ENCODE measurements at regions not wholly inside any gene's neighbourhood (a gene's known extent, or its start where the extent isn't known, plus 50 kb on each side); places are given as distances from the start of the nearest gene placed in this dataset.

DNA sequence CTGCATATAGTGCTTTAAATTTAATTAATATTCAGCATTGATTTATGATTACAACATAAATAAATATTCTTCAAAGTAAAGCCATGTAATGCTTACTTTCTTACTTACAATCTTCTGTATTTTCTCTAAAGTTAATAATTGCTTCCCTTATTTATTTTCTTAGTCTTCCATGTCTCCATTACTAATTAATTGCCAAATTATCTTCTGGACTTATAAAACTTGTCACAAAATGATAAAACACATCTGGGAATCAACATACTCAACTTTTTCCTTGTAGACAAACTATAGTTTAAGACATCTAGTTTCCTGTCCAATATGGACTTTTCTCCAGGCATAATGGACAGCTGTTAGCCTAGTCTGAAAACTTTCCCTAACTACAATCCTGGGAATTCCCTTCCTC, 466.6 kb downstream of the FLRT2 start:
- intact Hi-C loops (cut with micrococcal nuclease; ENCODE audit: unreplicated experiment), result no loop called here
- no peak for DNase-seq
- no peaks in the 10 kb centered on the region for H3K27me3 Mint-ChIP-seq (ENCODE audit: unreplicated experiment)
- H3K4me3 Mint-ChIP-seq (ENCODE audit: low read depth, unreplicated experiment), result no peak overlapping the region
- H3K27ac Mint-ChIP-seq (ENCODE audit: unreplicated experiment), result no peak overlapping the region
- TF ChIP-seq, protein P1, sequence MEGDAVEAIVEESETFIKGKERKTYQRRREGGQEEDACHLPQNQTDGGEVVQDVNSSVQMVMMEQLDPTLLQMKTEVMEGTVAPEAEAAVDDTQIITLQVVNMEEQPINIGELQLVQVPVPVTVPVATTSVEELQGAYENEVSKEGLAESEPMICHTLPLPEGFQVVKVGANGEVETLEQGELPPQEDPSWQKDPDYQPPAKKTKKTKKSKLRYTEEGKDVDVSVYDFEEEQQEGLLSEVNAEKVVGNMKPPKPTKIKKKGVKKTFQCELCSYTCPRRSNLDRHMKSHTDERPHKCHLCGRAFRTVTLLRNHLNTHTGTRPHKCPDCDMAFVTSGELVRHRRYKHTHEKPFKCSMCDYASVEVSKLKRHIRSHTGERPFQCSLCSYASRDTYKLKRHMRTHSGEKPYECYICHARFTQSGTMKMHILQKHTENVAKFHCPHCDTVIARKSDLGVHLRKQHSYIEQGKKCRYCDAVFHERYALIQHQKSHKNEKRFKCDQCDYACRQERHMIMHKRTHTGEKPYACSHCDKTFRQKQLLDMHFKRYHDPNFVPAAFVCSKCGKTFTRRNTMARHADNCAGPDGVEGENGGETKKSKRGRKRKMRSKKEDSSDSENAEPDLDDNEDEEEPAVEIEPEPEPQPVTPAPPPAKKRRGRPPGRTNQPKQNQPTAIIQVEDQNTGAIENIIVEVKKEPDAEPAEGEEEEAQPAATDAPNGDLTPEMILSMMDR (IDR thresholded peaks at IDR 0.05; ENCODE audit: unreplicated experiment), result no peak
- no peaks in the 10 kb centered on the region for H3K4me1 Mint-ChIP-seq (ENCODE audit: low read depth, unreplicated experiment)
- CTCF ChIA-PET, result no interaction called here
- peaks cover 7% of the 10 kb centered on the region for H3K9me3 Mint-ChIP-seq (ENCODE audit: low read depth, unreplicated experiment)
- no peaks in the 10 kb centered on the region for H3K36me3 Mint-ChIP-seq (ENCODE audit: insufficient read depth, unreplicated experiment)
- BruUV-seq (replicated peaks), result no TSS peak

DNA sequence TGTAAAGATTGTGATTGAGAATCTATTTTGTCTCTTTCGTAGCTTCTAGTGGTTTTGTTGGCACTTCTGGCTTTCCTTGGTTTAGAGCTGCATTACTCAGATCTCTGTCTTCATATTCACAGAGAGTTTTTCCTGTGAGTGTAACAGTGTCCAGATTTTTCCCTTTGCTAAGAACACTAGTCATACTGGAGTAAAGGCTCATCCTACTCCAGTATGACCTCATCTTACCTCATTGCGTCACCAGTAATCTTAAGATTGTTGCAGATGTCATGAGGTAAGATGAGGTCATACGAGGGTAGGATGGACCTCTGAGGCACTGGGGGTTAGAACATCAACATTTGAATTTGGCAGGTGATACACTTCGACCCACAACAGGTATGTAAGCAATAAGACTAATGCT, 461.2 kb downstream of the FLRT2 start:
- Mint-ChIP-seq H3K27ac (ENCODE audit: unreplicated experiment) (no peak overlapping the region), H3K4me3 (ENCODE audit: low read depth, unreplicated experiment) (no peak overlapping the region), H3K27me3 (ENCODE audit: unreplicated experiment) (no peaks in the 10 kb centered on the region), H3K4me1 (ENCODE audit: low read depth, unreplicated experiment) (no peaks in the 10 kb centered on the region), H3K9me3 (ENCODE audit: low read depth, unreplicated experiment) (peaks cover 12% of the 10 kb centered on the region), H3K36me3 (ENCODE audit: insufficient read depth, unreplicated experiment) (no peaks in the 10 kb centered on the region)
- BruUV-seq (replicated peaks), result no TSS peak
- DNase-seq, result no peak
- intact Hi-C loops (cut with micrococcal nuclease; ENCODE audit: unreplicated experiment), result no loop called here
- TF ChIP-seq, protein P1 (IDR thresholded peaks at IDR 0.05; ENCODE audit: unreplicated experiment), result no peak
- CTCF ChIA-PET, result no interaction called here

DNA sequence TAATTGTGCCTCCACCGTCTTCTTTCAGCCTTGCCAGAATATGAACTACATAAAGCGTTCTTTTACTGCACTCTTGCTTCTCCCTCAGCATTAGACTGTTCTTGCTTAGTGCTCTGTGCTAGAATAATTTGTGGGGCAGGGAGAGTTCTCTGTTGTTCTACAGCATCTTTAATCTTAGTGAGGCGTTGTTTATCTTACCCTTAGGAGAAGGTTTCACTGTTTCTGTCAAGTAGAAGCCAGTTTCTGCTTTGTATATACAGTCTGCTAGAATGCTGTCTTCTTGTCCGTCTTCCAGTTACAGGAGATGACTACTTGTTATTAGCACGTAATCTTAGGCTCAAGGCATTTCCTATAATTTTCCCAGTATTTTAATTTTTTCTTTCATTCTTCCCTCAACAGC, 458.0 kb downstream of the FLRT2 start:
- DNase-seq, result no peak

DNA sequence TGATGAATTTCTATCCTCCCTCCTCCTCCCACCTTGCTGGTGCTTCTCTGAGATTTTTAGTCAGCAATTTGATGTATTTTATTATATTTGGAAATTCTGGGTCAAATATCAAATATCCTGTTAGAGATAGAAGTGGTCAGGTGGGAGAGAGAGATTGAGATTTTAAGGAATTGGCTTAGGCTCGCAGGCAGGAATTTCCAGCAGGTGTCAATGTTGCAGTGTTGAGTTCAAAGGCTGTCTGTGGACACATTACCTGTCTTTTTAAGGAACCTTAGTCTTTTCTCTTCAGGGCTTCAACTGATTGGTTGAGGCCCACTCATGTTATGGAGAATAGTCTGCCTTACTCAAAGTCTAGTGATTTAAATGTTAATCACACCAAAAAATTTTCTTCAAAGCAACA, 457.3 kb downstream of the FLRT2 start:
- Mint-ChIP-seq H3K27me3 (ENCODE audit: unreplicated experiment) (no peaks in the 10 kb centered on the region), H3K9me3 (ENCODE audit: low read depth, unreplicated experiment) (peaks cover 14% of the 10 kb centered on the region), H3K4me1 (ENCODE audit: low read depth, unreplicated experiment) (no peaks in the 10 kb centered on the region), H3K4me3 (ENCODE audit: low read depth, unreplicated experiment) (no peak overlapping the region), H3K27ac (ENCODE audit: unreplicated experiment) (no peak overlapping the region), H3K36me3 (ENCODE audit: insufficient read depth, unreplicated experiment) (no peaks in the 10 kb centered on the region)
- TF ChIP-seq, protein P1 (IDR thresholded peaks at IDR 0.05; ENCODE audit: unreplicated experiment), result no peak
- intact Hi-C loops (cut with micrococcal nuclease; ENCODE audit: unreplicated experiment), result no loop called here
- BruUV-seq (replicated peaks), result no TSS peak
- CTCF ChIA-PET, result no interaction called here
- no peak for DNase-seq

More for the DNA sequence above, 458.0 kb downstream of the FLRT2 start:
- intact Hi-C loops (cut with micrococcal nuclease; ENCODE audit: unreplicated experiment), result no loop called here
- Mint-ChIP-seq H3K27ac (ENCODE audit: unreplicated experiment) (no peak overlapping the region), H3K36me3 (ENCODE audit: insufficient read depth, unreplicated experiment) (no peaks in the 10 kb centered on the region), H3K27me3 (ENCODE audit: unreplicated experiment) (no peaks in the 10 kb centered on the region), H3K9me3 (ENCODE audit: low read depth, unreplicated experiment) (peaks cover 14% of the 10 kb centered on the region), H3K4me1 (ENCODE audit: low read depth, unreplicated experiment) (no peaks in the 10 kb centered on the region), H3K4me3 (ENCODE audit: low read depth, unreplicated experiment) (no peak overlapping the region)
- CTCF ChIA-PET, result no interaction called here
- TF ChIP-seq, protein P1 (IDR thresholded peaks at IDR 0.05; ENCODE audit: unreplicated experiment), result no peak
- BruUV-seq (replicated peaks), result no TSS peak

Data from Calu3 (cell line).